K562 (cell line): ENCODE measurements at regions not wholly inside any gene's neighbourhood (a gene's known extent, or its start where the extent isn't known, plus 50 kb on each side); places are given as distances from the start of the nearest gene placed in this dataset.

ENCODE experiments used
- CHD2 ChIP-seq: IDR thresholded peaks from 2 replicates; pipeline ENCODE4 v1.6.1; 2011; ENCODE audit warnings: low read depth, low read length
- DDX20 ChIP-seq: fragments of 450-650 bp; IDR thresholded peaks from 2 replicates; pipeline ENCODE4 v1.6.1; 2016; ENCODE audit warnings: missing genetic modification characterization, low read depth, mild to moderate bottlenecking, missing compliant biosample characterization, moderate library complexity
- EZH2 ChIP-seq: IDR thresholded peaks from 2 replicates; pipeline ENCODE4 v1.6.1; 2012; ENCODE audit warnings: low read depth, mild to moderate bottlenecking, inconsistent platforms, low read length, borderline replicate concordance
- POLR2A ChIP-seq: fragments of 450-650 bp; conservative IDR thresholded peaks from 2 replicates; pipeline ENCODE4 v1.6.1; 2016
- POLR2AphosphoS5 ChIP-seq: IDR thresholded peaks from 2 replicates; pipeline ENCODE4 v1.6.1; 2011; ENCODE audit warnings: mild to moderate bottlenecking, low read depth, low read length, moderate library complexity; ENCODE audit not compliant: control insufficient read depth, insufficient read depth
- PTTG1 ChIP-seq: fragments of 450-650 bp; IDR thresholded peaks from 2 replicates; pipeline ENCODE4 v1.6.1; 2016; ENCODE audit warnings: low read depth, mild to moderate bottlenecking, missing genetic modification characterization, missing compliant biosample characterization
- SMC3 ChIP-seq: conservative IDR thresholded peaks from 2 replicates; pipeline ENCODE4 v1.6.1; 2011; ENCODE audit warnings: low read depth, low read length, improper control_type of control experiment; ENCODE audit not compliant: insufficient read depth
- ZNF507 ChIP-seq: conservative IDR thresholded peaks from 2 replicates; pipeline ENCODE4 v1.6.1; 2017; ENCODE audit warnings: missing genetic modification characterization, missing compliant biosample characterization
- TF ChIP-seq, protein P1 (sequence below), 3 experiments: IDR thresholded peaks in 2 of 3; conservative IDR thresholded peaks in 1 of 3; 2 replicates each; pipeline ENCODE4 v1.5.1; 2011 to 2012; ENCODE audit warnings: low read length in 3 of 3, mild to moderate bottlenecking in 3 of 3, control low read depth in 2 of 3, improper control_type of control experiment in 1 of 3, inconsistent platforms in 1 of 3, low read depth in 1 of 3, mixed read lengths in 1 of 3, moderate library complexity in 1 of 3; ENCODE audit not compliant: insufficient read depth in 2 of 3

DNA sequence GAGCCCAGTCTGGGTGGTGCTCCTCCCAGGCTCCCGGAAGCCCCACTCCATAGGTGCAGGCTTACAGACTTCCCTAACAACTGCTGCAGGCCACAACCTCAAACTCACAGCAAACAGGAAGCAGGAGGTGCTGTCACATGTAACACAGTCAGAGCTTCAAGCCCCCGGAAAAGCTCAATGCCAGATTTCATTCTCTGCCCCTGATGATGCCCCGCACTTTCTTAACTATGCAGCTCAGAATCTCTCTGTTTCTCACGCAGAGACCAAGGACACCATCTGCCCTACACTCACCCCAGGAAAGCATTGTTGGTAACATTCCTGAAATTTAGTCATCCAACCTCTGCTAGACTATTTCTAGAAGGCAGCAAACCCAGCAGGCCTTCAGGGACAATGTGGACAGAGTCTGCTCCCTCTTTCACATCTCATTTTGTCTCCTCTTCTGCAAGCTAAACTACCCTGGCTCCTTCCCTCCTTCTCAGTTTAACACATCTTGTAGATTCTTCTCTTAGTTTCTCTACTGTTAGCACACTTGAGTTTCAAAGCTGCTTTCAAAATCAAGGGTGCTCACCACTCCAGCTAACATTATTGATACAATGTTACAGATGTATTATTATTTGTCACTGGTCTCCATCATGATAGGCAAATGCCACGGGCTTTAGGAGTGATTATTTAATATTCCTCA is 162.5 kb downstream of the KCTD12 start:
- TF ChIP-seq POLR2A (no peak), ZNF507 (tag) (no peak), POLR2AphosphoS5 (no peak), SMC3 (no peak), EZH2 (no peak), PTTG1 (tag) (no peak), DDX20 (tag) (no peak), CHD2 (no peak)
- TF ChIP-seq, protein P1, sequence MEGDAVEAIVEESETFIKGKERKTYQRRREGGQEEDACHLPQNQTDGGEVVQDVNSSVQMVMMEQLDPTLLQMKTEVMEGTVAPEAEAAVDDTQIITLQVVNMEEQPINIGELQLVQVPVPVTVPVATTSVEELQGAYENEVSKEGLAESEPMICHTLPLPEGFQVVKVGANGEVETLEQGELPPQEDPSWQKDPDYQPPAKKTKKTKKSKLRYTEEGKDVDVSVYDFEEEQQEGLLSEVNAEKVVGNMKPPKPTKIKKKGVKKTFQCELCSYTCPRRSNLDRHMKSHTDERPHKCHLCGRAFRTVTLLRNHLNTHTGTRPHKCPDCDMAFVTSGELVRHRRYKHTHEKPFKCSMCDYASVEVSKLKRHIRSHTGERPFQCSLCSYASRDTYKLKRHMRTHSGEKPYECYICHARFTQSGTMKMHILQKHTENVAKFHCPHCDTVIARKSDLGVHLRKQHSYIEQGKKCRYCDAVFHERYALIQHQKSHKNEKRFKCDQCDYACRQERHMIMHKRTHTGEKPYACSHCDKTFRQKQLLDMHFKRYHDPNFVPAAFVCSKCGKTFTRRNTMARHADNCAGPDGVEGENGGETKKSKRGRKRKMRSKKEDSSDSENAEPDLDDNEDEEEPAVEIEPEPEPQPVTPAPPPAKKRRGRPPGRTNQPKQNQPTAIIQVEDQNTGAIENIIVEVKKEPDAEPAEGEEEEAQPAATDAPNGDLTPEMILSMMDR (IDR thresholded peaks at IDR 0.05 in 2 of 3, conservative IDR thresholded peaks at IDR 0.05 in 1 of 3; ENCODE audit: insufficient read depth in 2 of 3, low read depth in 1 of 3, low read length in 3 of 3): no peak
